ENCODE measurements at regions not wholly inside any gene's neighbourhood (a gene's known extent, or its start where the extent isn't known, plus 50 kb on each side); places are given as distances from the start of the nearest gene placed in this dataset.

DNA sequence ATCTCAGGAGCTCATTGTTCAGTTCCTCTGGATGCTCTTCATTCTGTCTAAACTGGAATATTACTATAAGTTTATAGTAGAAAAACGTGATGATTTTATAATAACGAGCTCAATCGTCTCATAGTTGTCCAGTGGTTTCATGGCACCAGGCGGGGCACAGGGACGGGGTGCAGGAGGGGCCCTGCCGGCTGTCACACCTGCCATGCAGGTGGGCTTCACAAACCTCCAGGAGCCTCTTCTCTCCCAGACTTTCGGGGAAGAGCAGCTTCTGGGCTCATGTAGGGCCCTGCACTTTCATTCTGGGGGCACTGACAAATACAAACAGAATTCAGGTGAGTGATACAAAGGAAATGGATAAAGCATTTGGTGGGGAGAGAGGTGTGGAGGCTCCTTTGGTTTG is 146.9 kb upstream of the KLF6 start:
- TF ChIP-seq NFIX (CRISPR knock-in tag; IDR thresholded peaks at IDR 0.05; ENCODE audit: low read depth) (no peak), CHD2 (IDR thresholded peaks at IDR 0.05; ENCODE audit: low read depth, low read length) (no peak), ZNF589 (CRISPR knock-in tag; IDR thresholded peaks at IDR 0.05; ENCODE audit: low read depth) (no peak), SIX5 (IDR thresholded peaks at IDR 0.05; ENCODE audit: borderline replicate concordance in 1 of 2, insufficient read depth in 1 of 2, low read depth in 1 of 2, low read length in 2 of 2) (no peak), CHD1 (IDR thresholded peaks at IDR 0.05; ENCODE audit: low read length) (no peak), TARDBP (IDR thresholded peaks at IDR 0.05) (no peak), MTA2 (IDR thresholded peaks at IDR 0.05; ENCODE audit: low read depth) (no peak), BCL6 (CRISPR knock-in tag; IDR thresholded peaks at IDR 0.05) (no peak), RBM22 (IDR thresholded peaks at IDR 0.05; ENCODE audit: low read depth, low read length, poor library complexity, severe bottlenecking) (no peak), SMAD2 (IDR thresholded peaks at IDR 0.05; ENCODE audit: low read depth, low read length) (no peak), MXI1 (IDR thresholded peaks at IDR 0.05; ENCODE audit: low read depth, low read length) (no peak)

Data from K562 (cell line).